Pancreas (tissue), 10 donors: ENCODE measurements at regions not wholly inside any gene's neighbourhood (a gene's known extent, or its start where the extent isn't known, plus 50 kb on each side); places are given as distances from the start of the nearest gene placed in this dataset.

Experiments
- ATAC-seq, 4 donors: fragments of 200-7000 bp; cut with Tn5 transposase; one replicate each; pipeline versions ENCODE4 v1.8.0 to v1.9.1; 2020; ENCODE audit warnings: mild to moderate bottlenecking in 4 of 4, moderate library complexity in 4 of 4
- DNase-seq, 6 donors: peaks; one replicate each; pipeline ENCODE4 v3.0.0-alpha.2; 2020
- FAIRE-seq: peaks from 2 replicates; lab custom pipeline; 2012; peaks lifted over from hg19 to GRCh38; lab: Jason Lieb, UNC
- H3K27ac ChIP-seq, 4 donors: fragments of 200-600 bp; sonication (generic); 1 replicate in 3 of 4; 2 replicates in 1 of 4; pipeline versions ENCODE4 v1.5.0 to v1.8.0; 2020
- H3K27me3 ChIP-seq, 4 donors: fragments of 200-600 bp; one replicate each; pipeline ENCODE4 v1.8.0; 2021
- H3K36me3 ChIP-seq, 3 donors: fragments of 200-600 bp; sonication (generic) in 1 of 3; one replicate each; pipeline versions ENCODE4 v1.5.0 to v1.8.0; 2020 to 2021
- H3K4me1 ChIP-seq, 3 donors: fragments of 200-600 bp; one replicate each; pipeline ENCODE4 v1.8.0; 2021
- H3K4me3 ChIP-seq, 4 donors: fragments of 200-600 bp; sonication (generic) in 2 of 4; one replicate each; pipeline versions ENCODE4 v1.5.0 to v1.8.0; 2020 to 2021
- H3K9me3 ChIP-seq, 4 donors: fragments of 200-600 bp; one replicate each; pipeline ENCODE4 v1.8.0; 2021
- CTCF ChIP-seq, 4 donors: fragments of 200-600 bp; sonication (generic) in 3 of 4; IDR thresholded peaks; one replicate each; pipeline versions ENCODE4 v1.5.0 to v1.8.0; 2021; ENCODE audit warnings: antibody characterized with exemption in 4 of 4
- whole genome bisulfite sequencing, 2 donors: extraction: QIAGEN DNeasy Blood & Tissue Kit; methylation state at CpG; one replicate each; pipeline ENCODE4 v1.1.7; 2013; 5-methylcytosine and 5-hydroxymethylcytosine counted together
- intact Hi-C, 3 donors: fragments of 100-400 bp; cut with DNase I; formaldehyde crosslinking; loops; one replicate each; pipeline versions ENCODE4 v1.11.1 to v1.14.2; 2022
- donor health status: healthy with polysubstance abuse.
- donor health status: DM: no; HTN: no; CAD: no; lungs with moderate emphysema.
- donor health status: DM: no; HTN: no; CAD: no.
- donor health status: control.
- donor health status: control.
- donor health status: Bipolar disorder and iron deficiency.
- donor health status: DM: yes; HTN: yes; CAD: no.
- donor health status: DM: no; HTN: no; CAD: no.
- donor health status: DM: no; HTN: no; CAD: no.
- donor health status: DM: yes; HTN: yes; CAD: no.

DNA sequence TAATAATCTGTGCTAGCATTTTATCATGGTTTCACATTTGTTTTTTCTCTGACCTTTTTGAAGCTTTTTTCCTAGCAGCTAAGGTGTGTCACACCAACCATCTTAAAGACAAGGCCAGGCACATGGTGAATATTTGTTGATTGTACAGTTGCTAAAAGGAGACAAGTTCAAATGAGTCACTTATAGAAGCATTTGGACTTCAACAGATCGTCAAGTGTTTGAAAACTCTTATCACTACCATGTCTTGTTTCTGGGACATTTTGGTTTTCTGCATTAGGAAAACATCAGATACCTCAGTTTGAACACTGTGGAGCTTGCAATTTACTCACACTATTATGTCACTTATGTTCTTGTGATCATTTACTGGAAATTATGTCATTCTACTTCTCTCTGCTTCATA lies 407.3 kb downstream of the USP25 start:
- Histone ChIP-seq H3K4me1 (no peaks in the 10 kb centered on the region), H3K27me3 (no peaks in the 10 kb centered on the region), H3K4me3 (no peak overlapping the region), H3K27ac (no peak overlapping the region), H3K9me3 (no peaks in the 10 kb centered on the region), H3K36me3 (no peaks in the 10 kb centered on the region)
- FAIRE-seq = no peak
- no peak for TF ChIP-seq CTCF (IDR thresholded peaks at IDR 0.05)
- no peak for DNase-seq
- ATAC-seq = no peak
- intact Hi-C loops = no loop called here
- 14 to 24% methylated on average over 1 of the region's 1 CpG for WGBS, 2 donors

DNA sequence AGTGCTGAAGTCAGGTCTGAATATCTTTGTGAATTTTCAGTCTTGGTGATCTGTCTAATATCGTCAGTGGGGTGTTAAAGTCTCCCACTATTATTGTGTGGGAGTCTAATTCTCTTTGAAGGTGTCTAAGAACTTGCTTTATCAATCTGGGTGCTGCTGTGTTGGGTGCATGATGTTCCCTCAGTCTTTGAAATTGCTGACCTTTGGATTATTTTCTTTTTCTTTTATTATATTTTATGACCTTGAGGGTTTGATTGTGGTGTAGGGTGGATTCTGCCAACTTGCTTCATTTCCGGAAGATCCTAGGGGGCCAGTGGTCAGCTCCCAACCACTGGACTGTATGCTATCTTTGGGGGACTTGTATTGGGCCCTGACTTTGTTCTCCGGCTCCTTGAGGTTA lies 415.3 kb downstream of the USP25 start:
- Histone ChIP-seq H3K4me1 (no peaks in the 10 kb centered on the region), H3K27ac (no peak overlapping the region), H3K36me3 (no peaks in the 10 kb centered on the region), H3K27me3 (no peaks in the 10 kb centered on the region), H3K9me3 (no peaks in the 10 kb centered on the region), H3K4me3 (no peak overlapping the region)
- TF ChIP-seq CTCF (IDR thresholded peaks at IDR 0.05) = no peak
- DNase-seq (no peak), ATAC-seq (no peak), FAIRE-seq (no peak)
- WGBS, 2 donors = 73 to 81% methylated on average over 3 of the region's 3 CpGs
- intact Hi-C loops = no loop called here

GRCh38 chr21:16145479-16145878 lies 415.7 kb downstream of the USP25 start:
- Histone ChIP-seq H3K4me1 (no peaks in the 10 kb centered on the region), H3K4me3 (no peak overlapping the region), H3K9me3 (no peaks in the 10 kb centered on the region), H3K27me3 (no peaks in the 10 kb centered on the region), H3K27ac (no peak overlapping the region), H3K36me3 (no peaks in the 10 kb centered on the region)
- FAIRE-seq (no peak), ATAC-seq (no peak), DNase-seq (peak in 1 of 6 donors; percentile 44)
- TF ChIP-seq CTCF (IDR thresholded peaks at IDR 0.05) = no peak
- 74 to 83% methylated on average over 7 of the region's 7 CpGs for WGBS, 2 donors
- intact Hi-C loops = no loop called here

GRCh38 chr21:16154321-16154720 lies 424.5 kb downstream of the USP25 start:
- Histone ChIP-seq H3K4me1 (no peaks in the 10 kb centered on the region), H3K27me3 (no peaks in the 10 kb centered on the region), H3K27ac (no peak overlapping the region), H3K4me3 (no peak overlapping the region), H3K36me3 (no peaks in the 10 kb centered on the region), H3K9me3 (no peaks in the 10 kb centered on the region)
- ATAC-seq = no peak
- DNase-seq = no peak
- no peak for TF ChIP-seq CTCF (IDR thresholded peaks at IDR 0.05)
- WGBS, 2 donors = 76 to 81% methylated on average over 4 of the region's 4 CpGs
- FAIRE-seq = no peak
- intact Hi-C loops = no loop called here

GRCh38 chr21:16154951-16155635 lies 425.3 kb downstream of the USP25 start:
- no peak for ATAC-seq

More at GRCh38 chr21:16154951-16155635, 425.3 kb downstream of the USP25 start:
- Histone ChIP-seq H3K4me1 (no peaks in the 10 kb centered on the region), H3K9me3 (no peaks in the 10 kb centered on the region), H3K4me3 (no peak overlapping the region), H3K27ac (no peak overlapping the region), H3K36me3 (no peaks in the 10 kb centered on the region), H3K27me3 (no peaks in the 10 kb centered on the region)
- WGBS, 2 donors = 29 to 53% methylated on average over 2 of the region's 2 CpGs
- no peak for TF ChIP-seq CTCF (IDR thresholded peaks at IDR 0.05)
- intact Hi-C loops = no loop called here
- DNase-seq = no peak
- FAIRE-seq = no peak
